ENCODE measurements at regions not wholly inside any gene's neighbourhood (a gene's known extent, or its start where the extent isn't known, plus 50 kb on each side); places are given as distances from the start of the nearest gene placed in this dataset.

DNA sequence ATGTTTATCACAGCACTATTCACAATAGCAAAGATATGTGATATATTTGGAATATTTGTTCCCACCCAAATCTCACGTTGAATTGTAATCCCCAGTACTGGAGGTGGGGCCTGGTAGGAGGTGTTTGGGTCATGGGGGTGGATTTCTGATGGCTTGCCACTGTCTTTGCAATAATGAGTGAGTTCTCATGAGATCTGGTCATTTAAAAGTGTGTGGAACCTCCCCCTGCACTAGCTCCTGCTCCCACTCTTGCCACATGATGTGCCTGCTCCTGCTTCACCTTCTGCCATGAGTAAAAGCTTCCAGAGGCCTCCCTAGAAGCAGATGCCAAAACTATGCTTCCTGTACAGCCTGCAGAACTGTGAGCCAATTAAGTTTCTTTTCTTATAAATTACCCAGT is 72.2 kb upstream of the DYNC1I2 start:
- DNase-seq (ENCODE audit: low read depth in 1 of 2, low spot score in 1 of 2), result no peak

DNA sequence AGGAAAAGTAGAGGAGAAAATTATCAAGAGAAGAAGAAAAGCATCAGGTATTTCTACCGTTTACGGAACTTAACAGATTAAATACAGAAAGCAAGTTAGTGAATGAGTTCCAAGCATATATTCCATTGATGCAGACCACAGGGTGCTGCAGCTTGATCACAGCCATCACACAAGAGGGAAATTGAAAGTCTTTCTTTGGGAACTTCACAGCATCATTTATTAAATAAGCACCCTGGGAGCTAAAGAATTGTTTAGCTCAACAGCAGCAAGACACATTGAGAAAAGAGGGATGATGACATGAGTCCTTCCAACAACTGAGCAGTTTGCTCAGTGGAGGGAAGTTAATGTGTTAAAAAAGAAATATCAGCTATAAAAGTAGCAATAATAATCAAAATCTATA is 69.3 kb upstream of the DYNC1I2 start:
- 30% methylated on average over 2 of the region's 2 CpGs for WGBS (ENCODE audit: missing lambda C conversion rate)
- no peak for DNase-seq (ENCODE audit: low read depth in 1 of 2, low spot score in 1 of 2)
- Histone ChIP-seq H3K9me3 (no peaks in the 10 kb centered on the region), H3K4me1 (no peaks in the 10 kb centered on the region), H3K4me3 (no peak overlapping the region), H3K4me2 (no peak overlapping the region), H3K27ac (no peak overlapping the region)
- ChIA-PET POLR2A (no interaction called here), CTCF (no interaction called here)
- no peak for TF ChIP-seq SMC3 (IDR thresholded peaks at IDR 0.05)
- ATAC-seq, result no peak
- FAIRE-seq, result no peak

More for the DNA sequence above, 72.2 kb upstream of the DYNC1I2 start:
- H3K9me3 ChIP-seq, result no peaks in the 10 kb centered on the region
- no peak overlapping the region for H3K27ac ChIP-seq
- 20% methylated on average over 1 of the region's 1 CpG for WGBS (ENCODE audit: missing lambda C conversion rate)
- ChIA-PET CTCF (interaction anchor here (2.2 kb wide), 1 partner anchor 16 kb away, joined by 8 read pairs; no protein-coding TSS in a partner anchor), POLR2A (no interaction called here)
- FAIRE-seq, result no peak
- TF ChIP-seq JUNB (IDR thresholded peaks at IDR 0.05) (no peak), BHLHE40 (IDR thresholded peaks at IDR 0.05; ENCODE audit: low read depth, low read length) (no peak), NR3C1 (IDR thresholded peaks at IDR 0.05) (no peak), ZSCAN20 (CRISPR knock-in tag; IDR thresholded peaks at IDR 0.05) (no peak), RNF2 (IDR thresholded peaks at IDR 0.05; ENCODE audit: borderline replicate concordance, low read depth) (no peak), HOXA7 (CRISPR knock-in tag; IDR thresholded peaks at IDR 0.05) (no peak), RAD21 (conservative IDR thresholded peaks at IDR 0.05 in 1 of 2, IDR thresholded peaks at IDR 0.05 in 1 of 2) (no peak), NFE2L2 (conservative IDR thresholded peaks at IDR 0.05; ENCODE audit: low read length) (no peak), EHF (CRISPR knock-in tag; IDR thresholded peaks at IDR 0.05) (no peak), CBX2 (IDR thresholded peaks at IDR 0.05; ENCODE audit: borderline replicate concordance, low read depth) (no peak), POLR2A (IDR thresholded peaks at IDR 0.05; ENCODE audit: low read length) (no peak), ZC3H11A (IDR thresholded peaks at IDR 0.05) (no peak)
- TF ChIP-seq, protein P1, sequence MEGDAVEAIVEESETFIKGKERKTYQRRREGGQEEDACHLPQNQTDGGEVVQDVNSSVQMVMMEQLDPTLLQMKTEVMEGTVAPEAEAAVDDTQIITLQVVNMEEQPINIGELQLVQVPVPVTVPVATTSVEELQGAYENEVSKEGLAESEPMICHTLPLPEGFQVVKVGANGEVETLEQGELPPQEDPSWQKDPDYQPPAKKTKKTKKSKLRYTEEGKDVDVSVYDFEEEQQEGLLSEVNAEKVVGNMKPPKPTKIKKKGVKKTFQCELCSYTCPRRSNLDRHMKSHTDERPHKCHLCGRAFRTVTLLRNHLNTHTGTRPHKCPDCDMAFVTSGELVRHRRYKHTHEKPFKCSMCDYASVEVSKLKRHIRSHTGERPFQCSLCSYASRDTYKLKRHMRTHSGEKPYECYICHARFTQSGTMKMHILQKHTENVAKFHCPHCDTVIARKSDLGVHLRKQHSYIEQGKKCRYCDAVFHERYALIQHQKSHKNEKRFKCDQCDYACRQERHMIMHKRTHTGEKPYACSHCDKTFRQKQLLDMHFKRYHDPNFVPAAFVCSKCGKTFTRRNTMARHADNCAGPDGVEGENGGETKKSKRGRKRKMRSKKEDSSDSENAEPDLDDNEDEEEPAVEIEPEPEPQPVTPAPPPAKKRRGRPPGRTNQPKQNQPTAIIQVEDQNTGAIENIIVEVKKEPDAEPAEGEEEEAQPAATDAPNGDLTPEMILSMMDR (IDR thresholded peaks at IDR 0.05), result no peak
- TF ChIP-seq, protein P2, sequence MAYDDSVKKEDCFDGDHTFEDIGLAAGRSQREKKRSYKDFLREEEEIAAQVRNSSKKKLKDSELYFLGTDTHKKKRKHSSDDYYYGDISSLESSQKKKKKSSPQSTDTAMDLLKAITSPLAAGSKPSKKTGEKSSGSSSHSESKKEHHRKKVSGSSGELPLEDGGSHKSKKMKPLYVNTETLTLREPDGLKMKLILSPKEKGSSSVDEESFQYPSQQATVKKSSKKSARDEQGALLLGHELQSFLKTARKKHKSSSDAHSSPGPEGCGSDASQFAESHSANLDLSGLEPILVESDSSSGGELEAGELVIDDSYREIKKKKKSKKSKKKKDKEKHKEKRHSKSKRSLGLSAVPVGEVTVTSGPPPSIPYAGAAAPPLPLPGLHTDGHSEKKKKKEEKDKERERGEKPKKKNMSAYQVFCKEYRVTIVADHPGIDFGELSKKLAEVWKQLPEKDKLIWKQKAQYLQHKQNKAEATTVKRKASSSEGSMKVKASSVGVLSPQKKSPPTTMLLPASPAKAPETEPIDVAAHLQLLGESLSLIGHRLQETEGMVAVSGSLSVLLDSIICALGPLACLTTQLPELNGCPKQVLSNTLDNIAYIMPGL (CRISPR knock-in tag; IDR thresholded peaks at IDR 0.05; ENCODE audit: borderline replicate concordance), result no peak
- TF ChIP-seq, protein P3, sequence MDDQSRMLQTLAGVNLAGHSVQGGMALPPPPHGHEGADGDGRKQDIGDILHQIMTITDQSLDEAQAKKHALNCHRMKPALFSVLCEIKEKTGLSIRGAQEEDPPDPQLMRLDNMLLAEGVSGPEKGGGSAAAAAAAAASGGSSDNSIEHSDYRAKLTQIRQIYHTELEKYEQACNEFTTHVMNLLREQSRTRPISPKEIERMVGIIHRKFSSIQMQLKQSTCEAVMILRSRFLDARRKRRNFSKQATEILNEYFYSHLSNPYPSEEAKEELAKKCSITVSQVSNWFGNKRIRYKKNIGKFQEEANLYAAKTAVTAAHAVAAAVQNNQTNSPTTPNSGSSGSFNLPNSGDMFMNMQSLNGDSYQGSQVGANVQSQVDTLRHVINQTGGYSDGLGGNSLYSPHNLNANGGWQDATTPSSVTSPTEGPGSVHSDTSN (IDR thresholded peaks at IDR 0.05), result no peak
- no peak overlapping the region for H3K4me2 ChIP-seq
- no peaks in the 10 kb centered on the region for H3K4me1 ChIP-seq
- no peak for ATAC-seq
- no peak overlapping the region for H3K4me3 ChIP-seq

DNA sequence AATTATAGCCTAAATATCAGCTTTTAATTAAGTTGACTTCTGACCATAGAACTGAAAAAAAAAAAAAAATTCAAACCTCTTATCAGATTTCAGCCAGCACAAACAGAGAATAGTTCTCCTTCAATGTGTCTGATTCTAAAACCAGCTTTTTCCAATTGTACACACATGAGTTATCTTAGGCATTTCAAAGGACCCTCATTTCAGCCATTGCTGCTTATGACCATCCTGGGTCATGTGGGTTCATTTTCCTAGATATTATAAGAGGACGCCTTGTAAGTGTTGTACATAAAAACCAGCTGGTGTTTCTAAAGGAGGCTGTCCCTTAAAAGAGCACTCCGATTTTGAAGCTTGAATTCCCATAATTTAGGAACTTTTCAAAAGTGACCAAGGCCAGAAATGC is 62.3 kb upstream of the DYNC1I2 start:
- 20% methylated on average over 2 of the region's 2 CpGs for WGBS (ENCODE audit: missing lambda C conversion rate)
- Histone ChIP-seq H3K4me2 (no peak overlapping the region), H3K27ac (no peak overlapping the region), H3K4me3 (no peak overlapping the region), H3K4me1 (no peaks in the 10 kb centered on the region), H3K9me3 (peaks cover 22% of the 10 kb centered on the region)
- POLR2A ChIA-PET, result no interaction called here
- DNase-seq (ENCODE audit: low read depth in 1 of 2, low spot score in 1 of 2) (no peak), FAIRE-seq (no peak), ATAC-seq (no peak)
- CTCF ChIA-PET, result interaction anchor here (0.8 kb wide), 1 partner anchor 11 kb away, joined by 3 read pairs; no protein-coding TSS in a partner anchor
- TF ChIP-seq, protein P1 (IDR thresholded peaks at IDR 0.05), result no peak
- TF ChIP-seq HEYL (CRISPR knock-in tag; IDR thresholded peaks at IDR 0.05) (no peak), FOSB (CRISPR knock-in tag; IDR thresholded peaks at IDR 0.05) (no peak), POLR2AphosphoS2 (conservative IDR thresholded peaks at IDR 0.05; ENCODE audit: low read length) (no peak), KDM5A (IDR thresholded peaks at IDR 0.05) (no peak), EP300 (IDR thresholded peaks at IDR 0.05) (no peak), ZC3H11A (IDR thresholded peaks at IDR 0.05) (no peak), FOXS1 (CRISPR knock-in tag; IDR thresholded peaks at IDR 0.05) (no peak), CHD4 (IDR thresholded peaks at IDR 0.05; ENCODE audit: borderline replicate concordance) (no peak), HDAC2 (IDR thresholded peaks at IDR 0.05) (no peak)
- TF ChIP-seq, protein P4, sequence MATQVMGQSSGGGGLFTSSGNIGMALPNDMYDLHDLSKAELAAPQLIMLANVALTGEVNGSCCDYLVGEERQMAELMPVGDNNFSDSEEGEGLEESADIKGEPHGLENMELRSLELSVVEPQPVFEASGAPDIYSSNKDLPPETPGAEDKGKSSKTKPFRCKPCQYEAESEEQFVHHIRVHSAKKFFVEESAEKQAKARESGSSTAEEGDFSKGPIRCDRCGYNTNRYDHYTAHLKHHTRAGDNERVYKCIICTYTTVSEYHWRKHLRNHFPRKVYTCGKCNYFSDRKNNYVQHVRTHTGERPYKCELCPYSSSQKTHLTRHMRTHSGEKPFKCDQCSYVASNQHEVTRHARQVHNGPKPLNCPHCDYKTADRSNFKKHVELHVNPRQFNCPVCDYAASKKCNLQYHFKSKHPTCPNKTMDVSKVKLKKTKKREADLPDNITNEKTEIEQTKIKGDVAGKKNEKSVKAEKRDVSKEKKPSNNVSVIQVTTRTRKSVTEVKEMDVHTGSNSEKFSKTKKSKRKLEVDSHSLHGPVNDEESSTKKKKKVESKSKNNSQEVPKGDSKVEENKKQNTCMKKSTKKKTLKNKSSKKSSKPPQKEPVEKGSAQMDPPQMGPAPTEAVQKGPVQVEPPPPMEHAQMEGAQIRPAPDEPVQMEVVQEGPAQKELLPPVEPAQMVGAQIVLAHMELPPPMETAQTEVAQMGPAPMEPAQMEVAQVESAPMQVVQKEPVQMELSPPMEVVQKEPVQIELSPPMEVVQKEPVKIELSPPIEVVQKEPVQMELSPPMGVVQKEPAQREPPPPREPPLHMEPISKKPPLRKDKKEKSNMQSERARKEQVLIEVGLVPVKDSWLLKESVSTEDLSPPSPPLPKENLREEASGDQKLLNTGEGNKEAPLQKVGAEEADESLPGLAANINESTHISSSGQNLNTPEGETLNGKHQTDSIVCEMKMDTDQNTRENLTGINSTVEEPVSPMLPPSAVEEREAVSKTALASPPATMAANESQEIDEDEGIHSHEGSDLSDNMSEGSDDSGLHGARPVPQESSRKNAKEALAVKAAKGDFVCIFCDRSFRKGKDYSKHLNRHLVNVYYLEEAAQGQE (IDR thresholded peaks at IDR 0.05), result no peak
- TF ChIP-seq, protein P5, sequence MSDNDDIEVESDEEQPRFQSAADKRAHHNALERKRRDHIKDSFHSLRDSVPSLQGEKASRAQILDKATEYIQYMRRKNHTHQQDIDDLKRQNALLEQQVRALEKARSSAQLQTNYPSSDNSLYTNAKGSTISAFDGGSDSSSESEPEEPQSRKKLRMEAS (IDR thresholded peaks at IDR 0.05), result no peak
